PC-9 (cell line): ENCODE measurements at regions not wholly inside any gene's neighbourhood (a gene's known extent, or its start where the extent isn't known, plus 50 kb on each side); places are given as distances from the start of the nearest gene placed in this dataset.

ENCODE experiments used
- BruUV-seq: library from RNA; stranded (reverse); fragments of 400-500 nt; replicated peaks from 2 replicates; lab custom pipeline; 2021; lab: Mats Ljungman, UMichigan
- CTCF ChIA-PET: fragments of 300-600 bp; sonication (Branson Sonifier 250); formaldehyde crosslinking; loops from one replicate; lab custom pipeline; 2022; ENCODE audit warnings: antibody characterized with exemption; lab: Charles Lee
- POLR2A ChIA-PET: fragments of 300-600 bp; sonication (Branson Sonifier 250); formaldehyde crosslinking; loops from one replicate; lab custom pipeline; 2022; ENCODE audit warnings: antibody characterized with exemption; ENCODE audit not compliant: unreplicated experiment; lab: Charles Lee
- DNase-seq, 2 experiments: peaks; one replicate each; pipeline versions ENCODE4 v3.0.0 to v3.0.0-alpha.2; 2015 to 2022; ENCODE audit warnings: mixed read lengths in 1 of 2
- H2AFZ ChIP-seq: fragments of 200-600 bp; sonication (generic); 2 replicates; pipeline ENCODE4 v1.8.1; 2017; ENCODE audit warnings: antibody characterized with exemption
- H3F3A ChIP-seq: fragments of 200-600 bp; sonication (generic); 2 replicates; pipeline ENCODE4 v1.8.1; 2017; ENCODE audit warnings: antibody characterized with exemption, mild to moderate bottlenecking, low read depth; ENCODE audit not compliant: insufficient read depth
- H3K27ac ChIP-seq: fragments of 200-600 bp; sonication (generic); 2 replicates; pipeline ENCODE4 v1.6.1; 2016; ENCODE audit warnings: mixed run types
- H3K27me3 ChIP-seq: fragments of 200-600 bp; sonication (generic); 2 replicates; pipeline ENCODE4 v1.6.1; 2016; ENCODE audit warnings: low read depth, mixed run types; ENCODE audit not compliant: insufficient read depth
- H3K36me3 ChIP-seq: fragments of 200-600 bp; sonication (generic); 2 replicates; pipeline ENCODE4 v1.6.1; 2016; ENCODE audit warnings: low read depth, mixed run types
- H3K4me1 ChIP-seq: fragments of 200-600 bp; sonication (generic); replicated peaks from 2 replicates; pipeline ENCODE4 v1.6.1; 2016; ENCODE audit warnings: mixed run types; ENCODE audit not compliant: insufficient read depth
- H3K4me2 ChIP-seq: fragments of 200-600 bp; sonication (generic); 2 replicates; pipeline ENCODE4 v1.6.1; 2017; ENCODE audit warnings: mixed run types
- H3K4me3 ChIP-seq: fragments of 200-600 bp; sonication (generic); 2 replicates; pipeline ENCODE4 v1.6.1; 2016; ENCODE audit warnings: mixed run types
- H3K79me2 ChIP-seq: fragments of 200-600 bp; sonication (generic); 2 replicates; pipeline ENCODE4 v1.6.1; 2017; ENCODE audit warnings: low read depth, mixed run types
- H3K9me2 ChIP-seq: fragments of 200-600 bp; sonication (generic); 2 replicates; pipeline ENCODE4 v1.8.1; 2017; ENCODE audit warnings: mild to moderate bottlenecking; ENCODE audit not compliant: insufficient read depth
- H3K9me3 ChIP-seq: fragments of 200-600 bp; sonication (generic); 2 replicates; pipeline ENCODE4 v1.8.1; 2016; ENCODE audit warnings: low read depth; ENCODE audit not compliant: insufficient read depth
- H4K20me1 ChIP-seq: fragments of 200-600 bp; sonication (generic); 2 replicates; pipeline ENCODE4 v1.8.1; 2017; ENCODE audit not compliant: insufficient read depth
- EZH2 ChIP-seq: fragments of 200-600 bp; sonication (generic); IDR thresholded peaks from 2 replicates; pipeline ENCODE4 v1.8.0; 2017; ENCODE audit warnings: antibody characterized with exemption, low read depth
- intact Hi-C: fragments of 100-400 bp; cut with micrococcal nuclease; formaldehyde crosslinking; loops from one replicate; pipeline ENCODE4 v1.10.0; 2022; ENCODE audit not compliant: unreplicated experiment
- TF ChIP-seq, protein P1 (sequence below): fragments of 200-600 bp; sonication (generic); conservative IDR thresholded peaks from 2 replicates; pipeline ENCODE4 v1.6.1; 2017; ENCODE audit warnings: mixed run types, antibody characterized with exemption, mild to moderate bottlenecking, moderate library complexity

GRCh38 chr3:110390372-110390771, 681.2 kb upstream of the NECTIN3 start:
- TF ChIP-seq, protein P1, sequence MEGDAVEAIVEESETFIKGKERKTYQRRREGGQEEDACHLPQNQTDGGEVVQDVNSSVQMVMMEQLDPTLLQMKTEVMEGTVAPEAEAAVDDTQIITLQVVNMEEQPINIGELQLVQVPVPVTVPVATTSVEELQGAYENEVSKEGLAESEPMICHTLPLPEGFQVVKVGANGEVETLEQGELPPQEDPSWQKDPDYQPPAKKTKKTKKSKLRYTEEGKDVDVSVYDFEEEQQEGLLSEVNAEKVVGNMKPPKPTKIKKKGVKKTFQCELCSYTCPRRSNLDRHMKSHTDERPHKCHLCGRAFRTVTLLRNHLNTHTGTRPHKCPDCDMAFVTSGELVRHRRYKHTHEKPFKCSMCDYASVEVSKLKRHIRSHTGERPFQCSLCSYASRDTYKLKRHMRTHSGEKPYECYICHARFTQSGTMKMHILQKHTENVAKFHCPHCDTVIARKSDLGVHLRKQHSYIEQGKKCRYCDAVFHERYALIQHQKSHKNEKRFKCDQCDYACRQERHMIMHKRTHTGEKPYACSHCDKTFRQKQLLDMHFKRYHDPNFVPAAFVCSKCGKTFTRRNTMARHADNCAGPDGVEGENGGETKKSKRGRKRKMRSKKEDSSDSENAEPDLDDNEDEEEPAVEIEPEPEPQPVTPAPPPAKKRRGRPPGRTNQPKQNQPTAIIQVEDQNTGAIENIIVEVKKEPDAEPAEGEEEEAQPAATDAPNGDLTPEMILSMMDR = no peak
- Histone ChIP-seq H3K9me3 (no peaks in the 10 kb centered on the region), H3K4me1 (no peaks in the 10 kb centered on the region), H2AFZ (no peak overlapping the region), H4K20me1 (no peaks in the 10 kb centered on the region; the same call in 1 of the 2 replicates), H3K36me3 (no peaks in the 10 kb centered on the region), H3K27ac (no peak overlapping the region), H3F3A (no peaks in the 10 kb centered on the region), H3K4me2 (no peak overlapping the region), H3K9me2 (no peaks in the 10 kb centered on the region), H3K27me3 (no peaks in the 10 kb centered on the region), H3K79me2 (no peaks in the 10 kb centered on the region), H3K4me3 (no peak overlapping the region)
- intact Hi-C loops = no loop called here
- no TSS peak for BruUV-seq
- CTCF ChIA-PET = no interaction called here
- POLR2A ChIA-PET = no interaction called here
- no peak for DNase-seq

- intact Hi-C loops = no loop called here
- no peak overlapping the region for H3K4me2 ChIP-seq
- DNase-seq = no peak
- H4K20me1 ChIP-seq = no peaks in the 10 kb centered on the region
- no peaks in the 10 kb centered on the region for H3K36me3 ChIP-seq
- no peak overlapping the region for H3K27ac ChIP-seq
- H2AFZ ChIP-seq = no peak overlapping the region
- ChIA-PET CTCF (no interaction called here), POLR2A (no interaction called here)
- H3K9me3 ChIP-seq = no peaks in the 10 kb centered on the region
- H3F3A ChIP-seq = no peaks in the 10 kb centered on the region
- no peaks in the 10 kb centered on the region for H3K79me2 ChIP-seq
- H3K27me3 ChIP-seq = no peaks in the 10 kb centered on the region
- no peak overlapping the region for H3K4me3 ChIP-seq
- no TSS peak for BruUV-seq
- no peaks in the 10 kb centered on the region for H3K9me2 ChIP-seq
- no peak for TF ChIP-seq EZH2
- TF ChIP-seq, protein P1 = no peak
- no peaks in the 10 kb centered on the region for H3K4me1 ChIP-seq
These were observed 680.6 kb upstream of the NECTIN3 start for GRCh38 chr3:110391042-110391441.

- POLR2A ChIA-PET = no interaction called here
- TF ChIP-seq, protein P1 = no peak
- no peaks in the 10 kb centered on the region for H3K9me3 ChIP-seq
- intact Hi-C loops = no loop called here
- H4K20me1 ChIP-seq = no peaks in the 10 kb centered on the region
- no peaks in the 10 kb centered on the region for H3F3A ChIP-seq
- H3K27ac ChIP-seq = no peak overlapping the region
- no peaks in the 10 kb centered on the region for H3K27me3 ChIP-seq
- H3K79me2 ChIP-seq = no peaks in the 10 kb centered on the region
- H3K4me3 ChIP-seq = no peak overlapping the region
- no peaks in the 10 kb centered on the region for H3K36me3 ChIP-seq
- H2AFZ ChIP-seq = no peak overlapping the region; the same call in 1 of the 2 replicates
- H3K4me2 ChIP-seq = no peak overlapping the region
- no TSS peak for BruUV-seq
- no peaks in the 10 kb centered on the region for H3K4me1 ChIP-seq
- CTCF ChIA-PET = interaction anchor here (0.7 kb wide), 1 partner anchor 88 kb away, joined by 4 read pairs; no protein-coding TSS in a partner anchor
- no peaks in the 10 kb centered on the region for H3K9me2 ChIP-seq
- no peak for DNase-seq
These were observed 679.8 kb upstream of the NECTIN3 start for GRCh38 chr3:110391640-110392395.
